Vagina (tissue), 2 donors: ENCODE measurements at regions not wholly inside any gene's neighbourhood (a gene's known extent, or its start where the extent isn't known, plus 50 kb on each side); places are given as distances from the start of the nearest gene placed in this dataset.
A peak's percentile ranks its signal among the peaks of the same experiment; 100 is the strongest.

ENCODE experiments used
- DNase-seq, 2 donors: peaks; one replicate each; pipeline ENCODE4 v3.0.0-alpha.2; 2017; ENCODE audit errors: extremely low spot score in 2 of 2
- H3K27ac ChIP-seq: fragments of 200-600 bp; sonication (generic); one replicate; pipeline ENCODE4 v1.5.1; 2019
- H3K27me3 ChIP-seq: fragments of 200-600 bp; sonication (generic); one replicate; pipeline ENCODE4 v1.5.1; 2019
- H3K36me3 ChIP-seq, 2 donors: fragments of 200-600 bp; sonication (generic); one replicate each; pipeline ENCODE4 v1.5.1; 2017 to 2019
- H3K4me1 ChIP-seq: fragments of 200-600 bp; sonication (generic); one replicate; pipeline ENCODE4 v1.5.1; 2019
- H3K4me3 ChIP-seq, 2 donors: fragments of 200-600 bp; sonication (generic); 1 replicate in 1 of 2; 2 replicates in 1 of 2; pipeline ENCODE4 v1.5.1; 2016 to 2019
- H3K9me3 ChIP-seq: fragments of 200-600 bp; sonication (generic); one replicate; pipeline ENCODE4 v1.5.1; 2019
- POLR2A ChIP-seq, 2 donors: fragments of 450-650 bp; IDR thresholded peaks; one replicate each; pipeline ENCODE4 v1.6.1; 2017; ENCODE audit warnings: antibody characterized with exemption in 2 of 2, mild to moderate bottlenecking in 2 of 2, moderate library complexity in 2 of 2
- POLR2AphosphoS5 ChIP-seq, 2 donors: sonication (generic); formaldehyde crosslinking; IDR thresholded peaks; one replicate each; pipeline ENCODE4 v1.9.0; 2017; ENCODE audit warnings: antibody characterized with exemption in 2 of 2, mild to moderate bottlenecking in 2 of 2, low read depth in 1 of 2; ENCODE audit not compliant: insufficient read depth in 1 of 2
- intact Hi-C: fragments of 100-400 bp; cut with DNase I; formaldehyde crosslinking; loops from one replicate; pipeline ENCODE4 v1.15.1; 2023
- TF ChIP-seq, protein P1 (sequence below), 3 experiments: fragments of 450-650 bp in 2 of 3; fragments of 200-600 bp in 1 of 3; sonication (generic) in 1 of 3; IDR thresholded peaks; one replicate each; pipeline ENCODE4 v1.5.1; 2017 to 2019; ENCODE audit warnings: antibody characterized with exemption in 3 of 3, mild to moderate bottlenecking in 2 of 3, moderate library complexity in 2 of 3

DNA sequence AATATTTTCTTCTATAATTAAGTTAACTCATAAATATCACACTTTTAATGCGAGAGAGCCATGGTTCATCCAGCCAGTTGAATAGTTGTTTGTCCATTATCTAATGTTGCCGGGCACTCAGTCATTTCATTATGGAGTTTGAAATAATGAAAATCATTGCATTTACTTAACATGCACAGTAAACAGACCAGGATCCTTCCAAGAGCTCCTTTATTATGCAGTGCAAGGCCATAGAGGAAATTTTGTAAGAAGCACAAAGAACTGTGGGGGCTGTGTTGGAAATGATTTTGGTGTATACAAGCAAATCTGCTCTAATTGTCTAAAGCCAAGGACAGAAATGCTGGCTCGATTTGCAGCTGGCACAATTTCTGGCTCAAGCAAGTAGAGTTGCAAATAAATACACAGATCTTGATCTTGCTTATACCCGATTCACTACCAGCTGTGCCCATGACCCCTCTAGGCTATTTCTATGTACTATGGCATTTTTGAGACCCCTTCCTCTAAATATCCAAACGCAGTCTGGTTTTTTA, 400.3 kb upstream of the HNRNPA3 start:
- TF ChIP-seq POLR2A (IDR thresholded peaks at IDR 0.05) (no peak), POLR2AphosphoS5 (IDR thresholded peaks at IDR 0.05; ENCODE audit: insufficient read depth in 1 of 2, low read depth in 1 of 2) (no peak)
- TF ChIP-seq, protein P1, sequence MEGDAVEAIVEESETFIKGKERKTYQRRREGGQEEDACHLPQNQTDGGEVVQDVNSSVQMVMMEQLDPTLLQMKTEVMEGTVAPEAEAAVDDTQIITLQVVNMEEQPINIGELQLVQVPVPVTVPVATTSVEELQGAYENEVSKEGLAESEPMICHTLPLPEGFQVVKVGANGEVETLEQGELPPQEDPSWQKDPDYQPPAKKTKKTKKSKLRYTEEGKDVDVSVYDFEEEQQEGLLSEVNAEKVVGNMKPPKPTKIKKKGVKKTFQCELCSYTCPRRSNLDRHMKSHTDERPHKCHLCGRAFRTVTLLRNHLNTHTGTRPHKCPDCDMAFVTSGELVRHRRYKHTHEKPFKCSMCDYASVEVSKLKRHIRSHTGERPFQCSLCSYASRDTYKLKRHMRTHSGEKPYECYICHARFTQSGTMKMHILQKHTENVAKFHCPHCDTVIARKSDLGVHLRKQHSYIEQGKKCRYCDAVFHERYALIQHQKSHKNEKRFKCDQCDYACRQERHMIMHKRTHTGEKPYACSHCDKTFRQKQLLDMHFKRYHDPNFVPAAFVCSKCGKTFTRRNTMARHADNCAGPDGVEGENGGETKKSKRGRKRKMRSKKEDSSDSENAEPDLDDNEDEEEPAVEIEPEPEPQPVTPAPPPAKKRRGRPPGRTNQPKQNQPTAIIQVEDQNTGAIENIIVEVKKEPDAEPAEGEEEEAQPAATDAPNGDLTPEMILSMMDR (IDR thresholded peaks at IDR 0.05) = no peak
- no peaks in the 10 kb centered on the region for H3K9me3 ChIP-seq
- no peaks in the 10 kb centered on the region for H3K36me3 ChIP-seq
- H3K4me3 ChIP-seq = no peak overlapping the region
- no peaks in the 10 kb centered on the region for H3K27me3 ChIP-seq
- DNase-seq = no peak
- intact Hi-C loops = loop anchor here (10.0 kb wide), 2 partner anchors 158 to 332 kb away; no protein-coding TSS in a partner anchor
- H3K4me1 ChIP-seq = no peaks in the 10 kb centered on the region
- H3K27ac ChIP-seq = no peak overlapping the region

DNA sequence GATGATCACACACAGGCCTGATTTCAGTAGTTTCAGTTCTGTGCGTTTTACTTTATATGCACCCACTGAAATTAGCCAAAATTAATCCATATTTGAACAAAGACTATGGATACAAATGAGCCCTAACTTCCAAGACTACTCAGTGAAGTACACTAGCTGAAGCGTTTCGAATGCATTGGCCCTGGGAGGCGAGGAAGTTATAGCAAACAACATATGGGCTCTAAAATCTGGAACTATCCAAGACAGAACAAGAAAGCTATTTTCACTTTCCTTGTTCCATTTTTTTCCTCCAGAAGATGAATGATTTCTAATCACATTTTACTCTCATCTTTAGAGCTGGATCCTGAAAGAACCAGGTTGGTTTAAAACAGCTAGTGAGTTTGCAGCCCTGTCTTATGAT, 399.4 kb upstream of the HNRNPA3 start:
- DNase-seq = no peak
- no peaks in the 10 kb centered on the region for H3K36me3 ChIP-seq
- H3K27ac ChIP-seq = no peak overlapping the region
- TF ChIP-seq, protein P1 (IDR thresholded peaks at IDR 0.05) = no peak
- TF ChIP-seq POLR2AphosphoS5 (IDR thresholded peaks at IDR 0.05; ENCODE audit: insufficient read depth in 1 of 2, low read depth in 1 of 2) (no peak), POLR2A (IDR thresholded peaks at IDR 0.05) (no peak)
- H3K27me3 ChIP-seq = no peaks in the 10 kb centered on the region
- H3K4me3 ChIP-seq = no peak overlapping the region
- H3K9me3 ChIP-seq = no peaks in the 10 kb centered on the region
- H3K4me1 ChIP-seq = no peaks in the 10 kb centered on the region
- intact Hi-C loops = loop anchor here (10.0 kb wide), 2 partner anchors 158 to 332 kb away; no protein-coding TSS in a partner anchor

DNA sequence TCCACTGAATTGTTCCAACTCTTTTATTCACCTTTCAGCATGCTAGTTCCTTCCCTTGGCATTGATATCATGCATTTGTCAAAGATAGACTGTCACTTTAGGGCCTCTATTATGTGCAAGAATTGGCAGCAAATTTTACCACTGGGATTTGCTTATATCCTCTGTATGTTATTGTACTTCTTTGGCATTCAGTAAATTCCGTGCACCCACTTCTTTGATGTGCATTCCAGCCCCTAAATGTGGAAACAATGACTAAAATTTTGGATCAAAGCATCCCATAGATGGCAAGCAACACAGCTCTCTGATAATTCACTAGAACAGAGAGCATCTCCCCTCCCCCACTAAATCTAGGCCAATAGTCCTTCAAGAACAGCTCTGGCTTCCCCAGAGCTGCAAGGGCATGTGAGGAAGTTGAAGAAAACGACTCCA, 399.0 kb upstream of the HNRNPA3 start:
- TF ChIP-seq POLR2AphosphoS5 (IDR thresholded peaks at IDR 0.05; ENCODE audit: insufficient read depth in 1 of 2, low read depth in 1 of 2) (no peak), POLR2A (IDR thresholded peaks at IDR 0.05) (no peak)
- TF ChIP-seq, protein P1 (IDR thresholded peaks at IDR 0.05) = no peak
- Histone ChIP-seq H3K4me1 (peaks cover 3% of the 10 kb centered on the region), H3K27me3 (no peaks in the 10 kb centered on the region), H3K27ac (no peak overlapping the region), H3K36me3 (no peaks in the 10 kb centered on the region), H3K9me3 (no peaks in the 10 kb centered on the region), H3K4me3 (no peak overlapping the region)
- intact Hi-C loops = loop anchor here (10.0 kb wide), 2 partner anchors 159 to 331 kb away; no protein-coding TSS in a partner anchor
- DNase-seq = no peak

DNA sequence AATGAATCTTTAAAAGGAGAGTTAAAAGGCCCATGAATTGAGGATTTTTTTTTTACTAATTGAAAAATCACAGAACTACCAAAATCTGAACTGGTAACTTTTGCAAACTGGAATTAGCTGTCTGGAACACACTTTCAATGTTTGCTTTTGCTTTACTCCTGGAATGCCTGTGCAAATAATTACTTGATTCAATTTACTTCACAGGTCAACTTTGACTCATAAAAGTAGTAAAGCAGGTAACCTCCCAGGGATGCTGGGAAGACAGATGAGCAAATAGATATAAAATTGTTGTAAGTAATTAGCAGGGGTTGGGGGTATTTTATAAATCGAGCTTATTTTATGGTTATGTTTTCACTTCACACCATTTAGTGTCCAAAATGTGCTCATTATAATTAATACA, 398.3 kb upstream of the HNRNPA3 start:
- Histone ChIP-seq H3K4me1 (peaks cover 5% of the 10 kb centered on the region), H3K27me3 (no peaks in the 10 kb centered on the region), H3K9me3 (no peaks in the 10 kb centered on the region), H3K4me3 (no peak overlapping the region), H3K36me3 (no peaks in the 10 kb centered on the region), H3K27ac (no peak overlapping the region)
- no peak for DNase-seq
- TF ChIP-seq, protein P1 (IDR thresholded peaks at IDR 0.05) = no peak
- TF ChIP-seq POLR2AphosphoS5 (IDR thresholded peaks at IDR 0.05; ENCODE audit: insufficient read depth in 1 of 2, low read depth in 1 of 2) = no peak
- TF ChIP-seq POLR2A (IDR thresholded peaks at IDR 0.05) = no peak
- intact Hi-C loops = loop anchor here (10.0 kb wide), 2 partner anchors 159 to 331 kb away; no protein-coding TSS in a partner anchor

DNA sequence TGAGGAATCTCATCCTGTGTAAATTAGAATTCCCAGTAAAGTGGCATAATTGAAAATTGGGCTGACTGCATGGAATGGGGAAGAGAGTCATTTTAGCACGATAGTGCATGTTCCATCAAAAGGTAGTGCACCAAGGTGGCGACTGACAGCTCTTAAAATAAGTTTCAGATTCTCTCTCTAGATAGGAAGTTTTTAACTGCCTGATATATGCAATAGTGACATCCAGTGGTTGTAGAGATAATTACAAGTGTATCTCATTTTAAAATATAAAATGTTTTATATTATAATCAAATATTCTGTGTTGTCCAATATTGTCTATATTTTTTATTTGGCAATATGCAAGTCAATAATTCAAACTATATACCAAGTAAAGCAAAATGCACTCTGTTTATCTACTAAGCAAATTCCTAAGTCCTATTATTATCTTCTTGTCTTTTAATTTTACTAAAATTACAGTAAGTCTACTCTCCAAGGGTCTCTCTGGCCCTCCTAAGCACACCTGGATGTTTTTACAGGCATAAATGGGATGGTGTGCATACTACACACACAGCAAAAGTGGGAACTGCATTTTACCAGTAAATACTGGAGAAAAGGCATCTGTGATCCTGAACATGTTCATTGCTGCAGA, 397.7 kb upstream of the HNRNPA3 start:
- Histone ChIP-seq H3K4me1 (peaks cover 5% of the 10 kb centered on the region), H3K27ac (no peak overlapping the region), H3K27me3 (no peaks in the 10 kb centered on the region), H3K9me3 (no peaks in the 10 kb centered on the region), H3K4me3 (no peak overlapping the region), H3K36me3 (no peaks in the 10 kb centered on the region)
- TF ChIP-seq POLR2AphosphoS5 (IDR thresholded peaks at IDR 0.05; ENCODE audit: insufficient read depth in 1 of 2, low read depth in 1 of 2) (no peak), POLR2A (IDR thresholded peaks at IDR 0.05) (no peak)
- TF ChIP-seq, protein P1 (IDR thresholded peaks at IDR 0.05) = peak; percentile 17 to 55 (median 41)
- intact Hi-C loops = loop anchor here (5.0 to 10.0 kb wide), 3 partner anchors 160 to 693 kb away; partner anchors contain the start of gene HOXD9
- no peak for DNase-seq
